ENCODE measurements at regions not wholly inside any gene's neighbourhood (a gene's known extent, or its start where the extent isn't known, plus 50 kb on each side); places are given as distances from the start of the nearest gene placed in this dataset.
"Not testable (repeated sequence)": the region's sequence is repeated elsewhere in the genome, so short reads cannot be mapped to it uniquely, and the experiment has no call there.

DNA sequence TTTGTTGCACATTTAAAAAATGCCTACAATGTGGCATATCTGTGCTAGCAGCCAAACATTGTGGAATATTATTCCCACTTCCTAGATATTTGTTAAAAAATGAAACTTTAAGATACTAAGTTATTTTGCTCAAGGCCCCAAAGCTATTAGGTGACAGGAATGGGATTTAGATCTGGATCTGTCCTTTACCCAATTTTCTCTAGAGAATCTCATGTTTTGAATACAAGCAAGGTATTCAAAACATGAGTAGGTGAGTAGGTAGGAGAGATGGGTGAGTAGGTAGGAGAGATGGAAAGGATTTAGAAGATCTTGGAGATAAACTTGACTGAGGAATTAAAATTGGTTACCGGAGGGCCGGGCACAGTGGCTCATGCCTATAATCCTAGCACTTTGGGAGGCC lies 61.2 kb upstream of the AKIRIN2 start:
- no peak for DNase-seq (ENCODE audit: low read depth)

DNA sequence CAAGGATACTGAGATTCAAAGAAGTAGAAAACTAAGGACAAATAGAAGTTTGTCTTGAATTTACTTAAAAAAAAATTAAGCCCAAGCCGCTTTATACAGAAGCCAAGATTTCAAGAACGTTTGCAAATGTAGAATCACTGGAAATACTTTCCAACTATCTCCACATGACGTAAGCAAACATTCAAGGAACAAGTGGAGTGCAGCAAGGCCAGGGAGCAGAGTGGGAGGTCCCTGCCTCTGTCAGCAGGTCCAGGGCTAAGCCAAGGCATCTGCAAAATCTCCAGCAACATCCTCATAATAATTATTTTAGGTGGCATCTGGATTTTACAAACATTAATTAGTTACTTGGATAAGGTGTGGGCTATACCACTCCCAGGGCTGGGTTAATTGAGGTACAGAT lies 60.1 kb upstream of the AKIRIN2 start:
- no peak for DNase-seq (ENCODE audit: low read depth)

DNA sequence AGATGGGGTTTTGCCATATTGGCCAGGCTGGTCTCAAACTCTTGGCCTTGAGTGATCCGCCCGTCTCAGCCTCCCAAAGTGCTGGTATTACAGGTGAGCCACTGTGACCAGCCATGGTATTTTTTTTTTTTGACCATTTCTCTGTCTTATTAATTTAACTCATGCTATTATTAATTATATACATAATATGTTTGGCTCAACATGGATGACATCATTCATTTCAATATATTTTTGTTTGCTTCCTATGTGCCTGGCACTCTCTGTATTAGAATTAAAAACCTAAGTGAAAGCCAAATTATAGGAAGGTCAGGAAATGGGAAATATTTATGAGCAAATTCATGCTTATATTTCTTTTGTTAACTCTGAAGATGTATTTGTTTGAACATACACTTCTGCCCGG lies 55.8 kb upstream of the AKIRIN2 start:
- no peak for DNase-seq (ENCODE audit: low read depth)

DNA sequence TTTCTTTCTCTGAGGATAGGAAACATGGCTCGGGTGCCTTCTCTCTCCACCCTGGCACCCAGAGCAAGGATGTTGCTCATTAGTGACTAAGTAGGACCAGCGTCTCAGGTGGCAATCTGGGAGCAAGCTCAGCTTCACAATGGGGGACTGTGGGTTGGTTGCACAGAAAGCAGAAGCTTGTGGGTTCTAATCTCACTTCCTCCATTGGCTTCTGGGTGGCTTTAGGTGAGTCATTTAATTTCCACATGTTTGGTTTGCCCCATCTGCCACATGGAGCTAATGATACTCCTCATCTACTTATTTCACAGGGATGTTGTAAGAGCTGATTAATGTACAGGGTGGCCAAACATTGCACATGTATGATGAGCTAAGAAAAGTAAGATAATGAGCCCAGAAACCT lies 54.8 kb upstream of the AKIRIN2 start:
- peak; percentile 86 for DNase-seq (ENCODE audit: low read depth)

DNA sequence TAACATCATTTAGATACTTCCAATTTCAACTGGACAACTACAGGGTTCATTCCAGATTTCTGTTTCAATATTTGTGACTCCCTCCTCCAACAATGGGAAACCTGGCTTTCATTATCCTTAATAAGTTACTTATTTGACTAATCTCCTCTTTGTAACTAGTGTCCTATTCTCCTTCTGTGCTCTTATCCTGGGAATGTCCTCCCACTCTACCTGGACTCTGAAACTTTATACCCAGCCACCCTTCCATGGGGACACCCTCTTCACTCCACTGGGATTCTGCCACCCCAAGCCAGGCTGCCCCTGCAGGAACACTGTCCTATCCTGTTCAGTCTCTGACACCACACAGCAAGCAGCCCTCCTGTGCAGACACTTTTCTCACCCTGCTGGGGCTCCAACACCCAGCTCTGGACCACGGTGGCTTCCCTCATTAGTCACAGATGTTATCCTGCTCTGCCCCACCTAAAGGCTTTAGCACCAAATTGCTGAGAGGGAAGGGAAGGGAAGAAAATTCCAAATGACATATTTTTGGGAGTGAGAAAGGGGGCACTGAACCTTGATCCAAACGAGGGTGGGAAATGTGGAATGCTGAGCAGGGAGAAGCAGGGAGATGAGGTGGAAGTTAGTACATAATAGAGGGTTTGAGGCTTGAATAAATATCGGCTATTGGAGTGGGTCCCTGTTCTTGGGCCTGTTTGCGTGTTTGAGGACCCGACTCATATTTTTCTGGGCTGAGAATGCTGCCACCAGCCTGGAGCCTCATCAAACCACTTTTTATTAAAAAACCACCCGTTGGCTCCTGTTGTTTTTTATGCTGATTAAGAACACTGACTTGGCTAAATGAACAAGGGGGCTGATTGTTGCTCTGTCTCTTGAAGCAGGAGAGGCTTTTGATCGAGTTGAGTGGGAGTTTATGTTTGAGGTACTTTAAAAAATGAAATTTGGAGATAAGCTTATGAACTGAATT lies 54.0 kb upstream of the AKIRIN2 start:
- peak; percentile 27 for DNase-seq (ENCODE audit: low read depth)

DNA sequence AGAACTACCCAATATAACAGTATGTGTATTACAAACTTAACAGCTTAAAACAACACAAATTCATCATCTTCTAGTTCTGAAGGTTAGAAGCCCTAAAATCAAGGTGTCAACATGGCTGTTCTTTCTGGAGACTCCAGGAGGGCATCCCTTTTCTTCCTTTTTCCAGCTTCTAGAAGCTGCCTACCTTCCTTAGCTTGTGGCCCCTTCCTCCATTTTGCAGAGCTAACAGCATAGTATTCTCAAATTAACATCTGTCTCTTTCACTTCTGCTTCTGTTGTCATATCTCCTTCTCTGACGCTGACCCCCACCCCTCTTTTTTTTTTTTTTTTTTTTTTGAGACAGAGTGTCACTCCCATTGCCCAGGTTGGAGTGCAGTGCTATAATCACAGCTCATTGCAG lies 52.8 kb upstream of the AKIRIN2 start:
- DNase-seq (ENCODE audit: low read depth): no peak

DNA sequence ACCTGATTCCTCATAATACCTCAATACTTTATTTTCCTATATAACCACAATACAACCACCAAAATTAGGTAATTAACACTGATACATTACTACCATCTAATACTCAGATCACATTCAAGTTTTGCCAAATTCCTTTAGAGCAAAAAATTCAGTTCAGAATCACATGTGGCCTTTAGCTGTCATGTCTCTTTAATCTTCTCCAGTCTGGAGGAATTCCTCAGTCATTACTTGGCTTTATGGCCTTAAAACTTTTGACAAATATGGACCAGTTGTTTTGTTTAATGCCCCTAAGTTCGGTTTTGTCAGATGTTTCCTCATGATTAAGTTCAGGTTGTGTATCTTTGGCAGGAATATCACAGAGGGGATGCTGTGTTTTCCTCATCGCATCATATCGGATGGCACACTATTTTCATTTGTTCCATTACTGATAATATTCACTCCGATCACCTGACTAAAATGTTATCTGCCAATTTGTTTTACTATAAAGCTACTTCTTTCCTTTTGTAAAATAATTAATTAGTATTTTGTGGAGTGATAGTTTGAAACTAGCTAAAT lies 51.2 kb upstream of the AKIRIN2 start:
- DNase-seq (ENCODE audit: low read depth): no peak

DNA sequence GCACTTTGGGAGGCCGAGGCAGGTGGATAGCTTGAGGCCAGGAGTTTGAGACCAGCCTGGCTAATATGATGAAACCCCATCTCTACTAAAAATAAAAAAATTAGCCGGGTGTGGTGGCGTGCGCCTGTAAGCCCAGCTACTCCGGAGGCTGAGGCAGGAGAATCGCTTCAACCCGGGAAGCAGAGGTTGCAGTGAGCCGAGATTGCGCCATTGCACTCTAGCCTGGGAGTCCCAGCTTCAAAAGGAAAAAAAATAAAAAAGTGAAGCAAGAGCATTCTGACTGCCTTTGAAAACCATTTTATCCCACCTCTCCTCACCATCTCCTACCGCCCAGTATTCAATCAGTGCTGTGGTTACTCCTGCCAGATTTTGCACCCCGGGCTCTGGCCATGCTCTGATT lies 50.5 kb upstream of the AKIRIN2 start:
- DNase-seq (ENCODE audit: low read depth): not testable (repeated sequence)

All from CMK (cell line).